Glomerular endothelial cell (primary cell): ENCODE measurements at regions not wholly inside any gene's neighbourhood (a gene's known extent, or its start where the extent isn't known, plus 50 kb on each side); places are given as distances from the start of the nearest gene placed in this dataset.

Source experiments
- DNase-seq: peaks from one replicate; pipeline ENCODE4 v3.0.0-alpha.2; 2011; ENCODE audit warnings: low read depth, low spot score; ENCODE audit errors: extremely low read depth

DNA sequence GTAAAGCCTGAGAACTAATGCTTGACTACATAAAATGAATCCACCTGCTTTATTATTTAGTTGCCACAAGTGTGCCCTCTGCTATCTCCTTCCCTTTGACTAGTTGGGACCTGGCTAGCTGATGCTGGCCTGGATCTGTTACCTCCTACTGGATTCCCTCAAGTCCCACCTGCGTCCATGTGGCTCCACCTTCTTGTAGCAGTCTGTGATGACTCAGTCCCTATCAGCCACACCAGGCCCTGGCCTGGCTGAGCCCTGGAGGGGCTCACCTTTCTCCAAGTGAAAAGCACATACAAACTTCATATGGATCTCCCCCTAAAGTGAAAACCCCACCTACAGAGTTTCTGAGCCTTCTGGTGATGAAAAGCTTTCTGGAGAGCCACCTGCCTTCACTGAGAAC, 611.4 kb downstream of the SEMA5A start:
- no peak for DNase-seq

DNA sequence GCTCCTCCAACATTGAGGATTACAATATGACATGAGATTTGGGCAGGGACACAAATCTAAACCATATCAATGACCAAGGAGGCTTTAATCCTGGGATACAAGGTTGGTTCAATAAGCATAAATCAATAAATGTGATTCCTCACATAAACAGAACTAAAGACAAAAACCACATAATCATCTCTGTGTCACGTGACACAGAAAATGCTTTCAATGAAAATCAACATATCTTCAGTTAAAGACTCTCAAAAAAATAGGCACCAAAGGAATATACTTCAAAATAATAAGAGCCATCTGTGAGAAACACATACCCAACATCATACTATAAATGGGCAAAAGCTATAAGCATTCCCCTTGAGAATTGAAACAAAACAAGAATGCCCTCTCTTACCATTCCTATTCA, 604.9 kb downstream of the SEMA5A start:
- no peak for DNase-seq

- no peak for DNase-seq
These were observed 602.6 kb downstream of the SEMA5A start for GRCh38 chr5:8943301-8943700.

DNA sequence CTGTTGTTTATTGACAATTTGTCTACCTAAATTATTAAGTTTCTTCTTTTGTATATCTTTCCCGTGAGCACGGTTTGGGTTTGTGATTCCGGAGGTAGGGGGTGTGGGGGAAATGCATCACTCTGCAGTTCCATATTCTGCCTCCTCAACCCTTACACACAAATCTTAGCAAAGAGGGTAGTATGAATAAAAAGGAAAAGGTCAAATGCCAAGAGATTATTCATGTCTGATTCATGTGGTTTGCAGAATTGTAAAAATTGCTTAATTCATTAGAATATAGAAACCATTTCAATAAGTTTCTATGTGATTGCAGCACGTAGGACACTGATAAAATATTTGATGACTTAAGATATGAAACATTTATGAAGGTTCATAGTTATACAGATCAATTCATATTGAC, 601.9 kb downstream of the SEMA5A start:
- DNase-seq, result no peak

DNA sequence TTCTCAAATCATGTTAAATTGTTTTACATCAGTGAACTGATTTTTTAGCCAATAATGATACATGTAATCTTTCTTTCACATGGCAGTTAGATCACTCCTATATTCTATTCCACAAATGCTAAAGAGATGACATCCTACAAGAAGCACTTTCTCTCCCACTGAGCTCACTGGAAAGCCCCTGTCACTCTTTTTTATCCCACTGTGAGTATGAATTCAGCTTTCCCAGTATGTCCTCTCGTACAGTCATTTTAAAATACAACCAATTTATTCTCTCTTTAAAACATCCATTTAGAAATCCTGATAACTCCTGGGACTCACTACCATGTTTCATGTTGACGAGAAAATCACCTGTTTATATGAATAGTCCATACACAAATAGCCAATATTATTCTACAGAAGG, 599.9 kb downstream of the SEMA5A start:
- DNase-seq, result no peak

DNA sequence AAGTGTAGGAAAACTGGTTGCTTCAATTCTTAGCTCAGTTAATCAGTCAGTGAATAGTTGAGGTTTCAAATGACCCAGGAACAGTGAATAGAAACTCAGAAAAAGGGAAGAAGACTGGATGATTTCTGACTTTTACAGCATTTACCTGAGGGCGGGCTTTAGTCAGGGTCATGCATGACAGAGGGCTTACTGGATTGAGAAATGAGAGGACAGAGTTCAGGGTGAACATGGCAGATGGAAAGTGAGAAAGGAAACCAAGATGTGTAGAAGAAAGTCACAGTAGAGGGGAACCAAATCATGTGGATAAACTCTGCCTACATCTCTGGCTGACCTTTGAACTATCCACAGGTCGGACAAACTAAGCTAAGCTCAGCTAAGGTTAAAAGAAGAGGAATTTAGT, 596.0 kb downstream of the SEMA5A start:
- no peak for DNase-seq

GRCh38 chr5:8952147-8952546, 593.7 kb downstream of the SEMA5A start:
- DNase-seq, result no peak

GRCh38 chr5:8953016-8953415, 592.9 kb downstream of the SEMA5A start:
- no peak for DNase-seq

- no peak for DNase-seq
These were observed 591.9 kb downstream of the SEMA5A start for GRCh38 chr5:8953911-8954438.

- DNase-seq, result no peak
These were observed 591.1 kb downstream of the SEMA5A start for GRCh38 chr5:8954801-8955200.

- no peak for DNase-seq
These were observed 589.2 kb downstream of the SEMA5A start for GRCh38 chr5:8956659-8957058.

DNA sequence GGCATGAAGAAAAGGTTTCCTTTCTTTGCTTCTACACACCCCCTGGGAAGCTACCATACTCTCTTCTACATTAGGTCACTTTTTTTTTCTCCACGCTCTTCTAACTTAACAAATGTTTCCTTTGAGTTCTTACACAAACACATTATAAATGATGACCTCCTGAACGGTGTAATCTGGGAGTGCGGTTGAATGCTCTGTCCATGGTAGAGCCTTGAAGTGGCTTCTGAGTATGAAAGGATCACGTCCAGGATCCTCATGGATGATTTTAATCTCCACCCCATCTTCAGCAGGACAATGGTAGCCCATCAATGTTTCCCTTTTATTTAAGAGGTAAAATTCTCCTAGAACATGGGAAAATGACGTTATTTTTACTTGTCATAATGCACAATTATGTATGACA, 587.3 kb downstream of the SEMA5A start:
- no peak for DNase-seq

- no peak for DNase-seq
These were observed 584.7 kb downstream of the SEMA5A start for GRCh38 chr5:8961219-8961618.

GRCh38 chr5:8961956-8962355, 583.9 kb downstream of the SEMA5A start:
- DNase-seq, result no peak

GRCh38 chr5:8981016-8981415, 564.9 kb downstream of the SEMA5A start:
- no peak for DNase-seq

- DNase-seq, result no peak
These were observed 564.4 kb downstream of the SEMA5A start for GRCh38 chr5:8981496-8981895.

GRCh38 chr5:8984386-8984785, 561.5 kb downstream of the SEMA5A start:
- no peak for DNase-seq
